ENCODE measurements at regions not wholly inside any gene's neighbourhood (a gene's known extent, or its start where the extent isn't known, plus 50 kb on each side); places are given as distances from the start of the nearest gene placed in this dataset.

DNA sequence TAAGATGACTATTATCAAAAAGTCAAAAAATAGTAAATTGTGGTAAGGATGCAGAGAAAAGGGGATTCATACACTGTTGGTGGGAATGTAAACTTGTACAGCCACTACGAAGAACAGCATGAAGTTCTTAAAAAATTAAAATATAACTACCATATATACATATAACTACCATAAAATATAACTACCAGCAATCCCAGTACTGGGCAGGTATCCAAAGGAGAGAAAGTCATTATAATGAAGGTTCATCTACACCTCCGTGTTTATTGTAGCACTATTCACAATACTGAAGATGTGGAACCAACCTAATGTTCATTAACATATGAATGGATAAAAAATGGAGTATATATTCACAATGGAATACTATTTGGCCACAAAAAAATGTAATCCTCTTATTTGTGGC is 360.9 kb upstream of the CT83 start:
- WGBS, 2 donors: 71 to 85% methylated on average over 2 of the region's 2 CpGs

DNA sequence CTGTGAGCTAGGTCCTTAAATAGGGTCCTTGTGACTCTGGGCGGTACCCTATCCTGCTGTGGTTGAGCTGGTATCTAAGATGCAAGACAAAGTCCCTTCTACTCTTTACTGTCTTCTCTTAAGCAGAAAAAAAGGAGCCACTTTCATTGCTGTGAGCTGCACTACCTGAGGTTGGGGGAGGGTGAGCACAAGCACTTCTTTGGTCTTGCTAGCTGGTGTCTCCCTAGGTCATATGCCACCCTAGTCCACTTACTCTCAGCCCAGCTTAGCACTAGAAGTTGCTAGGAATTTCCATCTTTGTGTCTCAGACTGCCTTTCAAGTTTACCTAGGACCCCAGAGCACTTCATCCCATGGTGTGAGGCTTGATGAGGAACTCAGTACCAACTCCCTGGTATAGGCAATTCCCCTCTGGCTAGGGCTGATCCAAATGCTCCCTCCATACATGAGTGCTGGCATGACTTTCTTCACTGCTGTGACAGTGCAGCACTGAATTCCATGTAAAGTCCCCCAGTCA is 343.6 kb upstream of the CT83 start:
- TF ChIP-seq, protein P1, sequence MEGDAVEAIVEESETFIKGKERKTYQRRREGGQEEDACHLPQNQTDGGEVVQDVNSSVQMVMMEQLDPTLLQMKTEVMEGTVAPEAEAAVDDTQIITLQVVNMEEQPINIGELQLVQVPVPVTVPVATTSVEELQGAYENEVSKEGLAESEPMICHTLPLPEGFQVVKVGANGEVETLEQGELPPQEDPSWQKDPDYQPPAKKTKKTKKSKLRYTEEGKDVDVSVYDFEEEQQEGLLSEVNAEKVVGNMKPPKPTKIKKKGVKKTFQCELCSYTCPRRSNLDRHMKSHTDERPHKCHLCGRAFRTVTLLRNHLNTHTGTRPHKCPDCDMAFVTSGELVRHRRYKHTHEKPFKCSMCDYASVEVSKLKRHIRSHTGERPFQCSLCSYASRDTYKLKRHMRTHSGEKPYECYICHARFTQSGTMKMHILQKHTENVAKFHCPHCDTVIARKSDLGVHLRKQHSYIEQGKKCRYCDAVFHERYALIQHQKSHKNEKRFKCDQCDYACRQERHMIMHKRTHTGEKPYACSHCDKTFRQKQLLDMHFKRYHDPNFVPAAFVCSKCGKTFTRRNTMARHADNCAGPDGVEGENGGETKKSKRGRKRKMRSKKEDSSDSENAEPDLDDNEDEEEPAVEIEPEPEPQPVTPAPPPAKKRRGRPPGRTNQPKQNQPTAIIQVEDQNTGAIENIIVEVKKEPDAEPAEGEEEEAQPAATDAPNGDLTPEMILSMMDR (IDR thresholded peaks at IDR 0.05): no peak
- no peak for DNase-seq (ENCODE audit: low spot score in 2 of 2)
- intact Hi-C loops (cut with DNase I; ENCODE audit: low total_unique reads): no loop called here
- WGBS, 2 donors: 100% methylated on average over 1 of the region's 1 CpG; no CpG with 5 or more reads in 1 of the 2 donors
- no peak overlapping the region for H3K4me3 ChIP-seq (ENCODE audit: low read depth, poor library complexity, severe bottlenecking)

More for the DNA sequence above, 360.9 kb upstream of the CT83 start:
- no peak overlapping the region for H3K4me3 ChIP-seq (ENCODE audit: low read depth, poor library complexity, severe bottlenecking)
- no peak for DNase-seq (ENCODE audit: low spot score in 2 of 2)
- no peak for TF ChIP-seq POLR2A (IDR thresholded peaks at IDR 0.05)
- TF ChIP-seq, protein P1 (IDR thresholded peaks at IDR 0.05): no peak
- intact Hi-C loops (cut with DNase I; ENCODE audit: low total_unique reads): no loop called here

DNA sequence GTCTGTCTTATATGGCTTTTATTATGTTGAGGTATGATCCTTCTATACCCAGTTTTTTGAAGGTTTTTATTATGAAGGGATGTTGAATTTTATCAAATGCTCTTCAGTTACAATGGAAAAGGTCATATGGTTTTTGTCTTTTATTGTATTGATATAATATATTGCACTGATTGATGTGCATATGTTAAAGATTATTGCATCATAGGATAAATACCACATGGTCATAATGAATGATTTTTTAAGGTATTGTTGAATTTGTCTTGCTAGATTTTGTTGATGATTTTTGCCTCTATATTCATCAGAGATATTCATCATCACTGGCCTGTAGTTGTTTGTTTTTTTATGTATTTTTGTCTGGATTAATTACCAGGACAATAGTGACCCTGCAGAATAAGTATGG is 339.2 kb upstream of the CT83 start:
- TF ChIP-seq POLR2A (IDR thresholded peaks at IDR 0.05): no peak
- TF ChIP-seq, protein P1 (IDR thresholded peaks at IDR 0.05): no peak
- DNase-seq (ENCODE audit: low spot score in 2 of 2): no peak
- H3K4me3 ChIP-seq (ENCODE audit: low read depth, poor library complexity, severe bottlenecking): no peak overlapping the region
- intact Hi-C loops (cut with DNase I; ENCODE audit: low total_unique reads): no loop called here

DNA sequence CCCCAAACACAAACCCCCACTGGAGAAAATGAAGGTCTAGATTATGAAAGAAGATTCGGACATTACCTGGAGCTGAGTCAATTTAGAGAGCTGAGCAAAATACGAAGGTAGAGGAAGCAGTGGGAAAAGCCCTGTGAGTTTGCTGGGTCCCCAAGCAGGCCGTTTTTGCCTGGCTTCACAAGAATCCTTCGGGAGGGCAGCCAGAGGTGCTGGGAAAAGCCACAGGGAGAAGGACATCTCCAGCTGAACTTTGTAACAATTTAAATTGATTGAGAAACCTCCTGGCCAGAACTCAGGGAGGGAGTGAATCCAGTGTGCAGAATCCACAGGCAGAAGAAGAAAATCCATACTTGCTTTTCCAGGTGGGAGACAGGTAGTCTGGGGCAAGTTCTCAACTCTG is 319.1 kb upstream of the CT83 start:
- TF ChIP-seq, protein P1 (IDR thresholded peaks at IDR 0.05): no peak
- TF ChIP-seq POLR2A (IDR thresholded peaks at IDR 0.05): no peak

DNA sequence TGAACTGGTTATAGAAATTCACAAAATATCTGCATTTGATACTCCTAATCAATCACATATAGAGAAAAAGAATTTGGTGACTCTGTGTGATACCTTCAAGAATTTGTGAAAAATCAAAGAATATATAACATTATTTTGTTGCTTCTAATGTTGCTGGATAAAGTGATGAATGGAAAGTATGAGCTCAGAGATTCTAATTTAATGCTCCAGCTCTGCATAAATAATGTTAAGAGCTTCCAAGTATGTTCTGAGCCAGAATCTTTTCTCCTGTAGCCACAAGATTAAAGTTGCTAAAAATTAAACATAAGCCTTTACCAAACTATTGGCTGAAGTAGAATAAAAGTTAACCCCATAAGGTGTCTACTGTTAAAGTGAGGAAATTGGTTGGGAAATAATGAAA is 294.7 kb upstream of the CT83 start:
- DNase-seq (ENCODE audit: low spot score in 2 of 2): no peak
- intact Hi-C loops (cut with DNase I; ENCODE audit: low total_unique reads): no loop called here
- TF ChIP-seq POLR2A (IDR thresholded peaks at IDR 0.05): no peak
- TF ChIP-seq, protein P1 (IDR thresholded peaks at IDR 0.05): no peak
- no peak overlapping the region for H3K4me3 ChIP-seq (ENCODE audit: low read depth, poor library complexity, severe bottlenecking)

More for the DNA sequence above, 319.1 kb upstream of the CT83 start:
- intact Hi-C loops (cut with DNase I; ENCODE audit: low total_unique reads): no loop called here
- DNase-seq (ENCODE audit: low spot score in 2 of 2): no peak
- H3K4me3 ChIP-seq (ENCODE audit: low read depth, poor library complexity, severe bottlenecking): no peak overlapping the region
- WGBS, 2 donors: 61 to 70% methylated on average over 4 of the region's 4 CpGs

DNA sequence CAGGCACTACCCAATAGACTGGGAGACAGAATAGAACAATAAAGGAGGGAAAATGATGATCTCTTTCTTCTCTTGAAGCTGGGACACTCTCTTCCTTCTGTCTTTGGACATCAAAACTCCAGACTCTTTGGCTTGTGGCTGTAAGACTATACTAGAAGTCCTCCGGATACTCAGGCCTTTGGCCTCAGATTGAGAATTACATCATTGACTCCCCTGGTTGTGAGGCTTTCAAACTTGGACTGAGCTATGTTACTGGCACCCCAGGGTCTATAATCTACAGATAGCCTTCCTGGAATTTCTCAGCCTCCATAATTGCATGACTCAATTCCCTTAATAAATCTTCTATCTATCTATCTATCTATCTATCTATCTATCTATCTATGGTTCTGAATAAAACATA is 294.2 kb upstream of the CT83 start:
- intact Hi-C loops (cut with DNase I; ENCODE audit: low total_unique reads): no loop called here
- TF ChIP-seq, protein P1 (IDR thresholded peaks at IDR 0.05): no peak
- TF ChIP-seq POLR2A (IDR thresholded peaks at IDR 0.05): no peak
- DNase-seq (ENCODE audit: low spot score in 2 of 2): no peak
- WGBS, 2 donors: 67 to 71% methylated on average over 1 of the region's 1 CpG
- H3K4me3 ChIP-seq (ENCODE audit: low read depth, poor library complexity, severe bottlenecking): no peak overlapping the region
